HEK293T (cell line): ENCODE measurements at regions not wholly inside any gene's neighbourhood (a gene's known extent, or its start where the extent isn't known, plus 50 kb on each side); places are given as distances from the start of the nearest gene placed in this dataset.

Source experiments
- CTCF ChIA-PET: fragments of 350-600 bp; formaldehyde crosslinking; extraction: SDS; loops from one replicate; lab custom pipeline; 2021; ENCODE audit warnings: antibody characterized with exemption, inconsistent platforms; lab: Yijun Ruan, JAX
- POLR2A ChIA-PET: fragments of 350-600 bp; formaldehyde crosslinking; extraction: SDS; loops from one replicate; lab custom pipeline; 2020; ENCODE audit warnings: antibody characterized with exemption, inconsistent platforms; lab: Yijun Ruan, JAX
- DNase-seq: peaks from one replicate; pipeline ENCODE4 v3.0.0; 2012; ENCODE audit warnings: mixed read lengths; ENCODE audit errors: extremely low spot score
- ARNT ChIP-seq: fragments of 450-650 bp; IDR thresholded peaks from 2 replicates; pipeline ENCODE4 v1.6.1; 2017; ENCODE audit warnings: mild to moderate bottlenecking
- BHLHE40 ChIP-seq: fragments of 450-650 bp; IDR thresholded peaks from 2 replicates; pipeline ENCODE4 v1.6.1; 2016; ENCODE audit warnings: mild to moderate bottlenecking, moderate library complexity, borderline replicate concordance
- CTBP1 ChIP-seq: fragments of 450-650 bp; IDR thresholded peaks from 2 replicates; pipeline ENCODE4 v1.6.1; 2016; ENCODE audit warnings: borderline replicate concordance
- ELF4 ChIP-seq: fragments of 450-650 bp; IDR thresholded peaks from 2 replicates; pipeline ENCODE4 v1.6.1; 2017; ENCODE audit warnings: antibody characterized with exemption
- FOXA1 ChIP-seq: fragments of 450-650 bp; IDR thresholded peaks from 2 replicates; pipeline ENCODE4 v1.6.1; 2016; ENCODE audit warnings: mild to moderate bottlenecking
- FOXK2 ChIP-seq: fragments of 450-650 bp; IDR thresholded peaks from 2 replicates; pipeline ENCODE4 v1.6.1; 2016; ENCODE audit warnings: mild to moderate bottlenecking
- FOXM1 ChIP-seq: fragments of 450-650 bp; IDR thresholded peaks from 2 replicates; pipeline ENCODE4 v1.6.1; 2017; ENCODE audit warnings: mild to moderate bottlenecking, borderline replicate concordance
- HDGF ChIP-seq: fragments of 450-650 bp; IDR thresholded peaks from 2 replicates; pipeline ENCODE4 v1.6.1; 2017; ENCODE audit warnings: antibody characterized with exemption, borderline replicate concordance
- L3MBTL2 ChIP-seq: fragments of 450-650 bp; conservative IDR thresholded peaks from 2 replicates; pipeline ENCODE4 v1.6.1; 2016; ENCODE audit warnings: mild to moderate bottlenecking
- LEF1 ChIP-seq: fragments of 450-650 bp; IDR thresholded peaks from 2 replicates; pipeline ENCODE4 v1.6.1; 2017; ENCODE audit warnings: mild to moderate bottlenecking, borderline replicate concordance
- NFRKB ChIP-seq: fragments of 450-650 bp; IDR thresholded peaks from 2 replicates; pipeline ENCODE4 v1.6.1; 2016; ENCODE audit warnings: mild to moderate bottlenecking, moderate library complexity
- SP1 ChIP-seq: fragments of 450-650 bp; IDR thresholded peaks from 2 replicates; pipeline ENCODE4 v1.6.1; 2017
- SUZ12 ChIP-seq: fragments of 450-650 bp; IDR thresholded peaks from 2 replicates; pipeline ENCODE4 v1.6.1; 2016; ENCODE audit warnings: mild to moderate bottlenecking
- TARDBP ChIP-seq: fragments of 450-650 bp; IDR thresholded peaks from 2 replicates; pipeline ENCODE4 v1.6.1; 2016
- ZNF384 ChIP-seq: fragments of 450-650 bp; IDR thresholded peaks from 2 replicates; pipeline ENCODE4 v1.6.1; 2016
- TF ChIP-seq, protein P1 (sequence below): fragments of 450-650 bp; IDR thresholded peaks from 2 replicates; pipeline ENCODE4 v1.6.1; 2016

DNA sequence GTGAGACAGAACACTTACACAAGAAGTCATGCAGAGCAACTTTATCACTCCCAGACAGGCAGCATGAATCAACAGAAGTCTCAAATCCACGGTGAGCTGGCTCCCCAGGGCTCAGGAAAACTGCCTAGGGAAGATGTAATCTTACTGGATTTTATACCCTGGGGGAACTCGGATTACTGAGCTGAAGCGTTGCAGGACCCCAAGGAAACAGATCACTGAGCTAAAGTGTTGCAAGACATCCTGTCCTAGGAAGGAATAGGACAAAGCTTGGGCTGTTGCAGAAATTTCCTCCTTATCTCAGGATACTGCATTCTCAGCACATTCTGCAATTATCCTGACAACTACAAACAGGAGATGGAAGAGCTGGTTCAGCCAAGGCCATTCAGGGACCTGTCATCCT is 224.8 kb downstream of the TFAP2A start:
- CTCF ChIA-PET, result interaction anchor here (0.6 kb wide), 1 partner anchor 15 kb away, joined by 5 read pairs; no protein-coding TSS in a partner anchor
- DNase-seq, result no peak
- TF ChIP-seq ZNF384 (no peak), FOXA1 (no peak)

DNA sequence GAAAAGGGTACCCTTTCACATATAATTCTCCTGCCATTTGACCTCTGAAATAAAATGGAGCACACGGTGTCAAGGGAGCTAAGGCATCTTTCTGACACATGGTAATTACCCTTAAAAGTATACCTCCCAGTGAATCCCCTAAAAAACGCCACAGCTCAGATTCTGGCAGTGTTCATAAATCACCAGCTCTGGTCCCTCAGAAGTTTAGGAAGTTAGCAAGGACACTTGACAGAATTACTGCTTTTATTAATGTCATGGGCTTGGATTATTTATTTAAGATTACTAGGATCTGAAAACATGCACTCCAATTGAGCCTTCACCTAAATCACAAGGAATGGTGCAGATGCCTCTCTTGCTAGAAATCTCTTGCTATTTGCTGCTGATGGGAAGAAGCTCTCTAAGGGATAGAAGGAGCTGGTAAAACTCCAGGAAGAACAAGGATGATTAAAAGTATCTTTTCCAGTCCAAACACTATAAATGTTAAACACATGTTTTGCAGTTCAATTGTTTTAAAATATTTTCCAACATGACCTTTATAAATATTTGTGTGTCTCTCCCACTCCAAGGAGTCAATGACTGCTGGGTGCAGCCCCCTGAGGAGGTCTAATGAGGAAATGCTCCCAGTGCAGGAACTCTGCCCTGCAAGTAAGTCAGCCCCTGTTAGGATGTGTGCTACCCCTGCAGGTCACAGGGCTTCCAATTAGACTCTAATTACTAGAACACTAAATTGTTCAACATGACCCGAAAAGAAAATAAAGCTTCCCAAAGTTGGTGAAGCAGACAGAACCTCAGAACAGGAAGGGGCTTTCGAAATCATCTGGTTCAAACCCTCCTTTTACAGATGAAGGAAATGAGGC is 230.3 kb downstream of the TFAP2A start:
- ChIA-PET CTCF (interaction anchor here (0.6 kb wide), 1 partner anchor 1701 kb away, joined by 3 read pairs; no protein-coding TSS in a partner anchor), POLR2A (interaction anchor here (1.0 kb wide), 1 partner anchor 16 kb away, joined by 4 read pairs; no protein-coding TSS in a partner anchor)
- TF ChIP-seq NFRKB (no peak), CTBP1 (peak; percentile 65), SUZ12 (no peak), FOXK2 (no peak), FOXA1 (0 out of 2 replicates have a peak, but pooled peaks have one; percentile 5), SP1 (no peak), ZNF384 (no peak), L3MBTL2 (no peak), FOXM1 (no peak), BHLHE40 (no peak), ARNT (no peak), TARDBP (no peak), LEF1 (peak; percentile 90; the same call in 1 of the 2 replicates), ELF4 (no peak)
- TF ChIP-seq, protein P1, sequence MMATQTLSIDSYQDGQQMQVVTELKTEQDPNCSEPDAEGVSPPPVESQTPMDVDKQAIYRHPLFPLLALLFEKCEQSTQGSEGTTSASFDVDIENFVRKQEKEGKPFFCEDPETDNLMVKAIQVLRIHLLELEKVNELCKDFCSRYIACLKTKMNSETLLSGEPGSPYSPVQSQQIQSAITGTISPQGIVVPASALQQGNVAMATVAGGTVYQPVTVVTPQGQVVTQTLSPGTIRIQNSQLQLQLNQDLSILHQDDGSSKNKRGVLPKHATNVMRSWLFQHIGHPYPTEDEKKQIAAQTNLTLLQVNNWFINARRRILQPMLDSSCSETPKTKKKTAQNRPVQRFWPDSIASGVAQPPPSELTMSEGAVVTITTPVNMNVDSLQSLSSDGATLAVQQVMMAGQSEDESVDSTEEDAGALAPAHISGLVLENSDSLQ, result peak; percentile 94
- no peak for DNase-seq

More for the DNA sequence above, 224.8 kb downstream of the TFAP2A start:
- POLR2A ChIA-PET, result no interaction called here

DNA sequence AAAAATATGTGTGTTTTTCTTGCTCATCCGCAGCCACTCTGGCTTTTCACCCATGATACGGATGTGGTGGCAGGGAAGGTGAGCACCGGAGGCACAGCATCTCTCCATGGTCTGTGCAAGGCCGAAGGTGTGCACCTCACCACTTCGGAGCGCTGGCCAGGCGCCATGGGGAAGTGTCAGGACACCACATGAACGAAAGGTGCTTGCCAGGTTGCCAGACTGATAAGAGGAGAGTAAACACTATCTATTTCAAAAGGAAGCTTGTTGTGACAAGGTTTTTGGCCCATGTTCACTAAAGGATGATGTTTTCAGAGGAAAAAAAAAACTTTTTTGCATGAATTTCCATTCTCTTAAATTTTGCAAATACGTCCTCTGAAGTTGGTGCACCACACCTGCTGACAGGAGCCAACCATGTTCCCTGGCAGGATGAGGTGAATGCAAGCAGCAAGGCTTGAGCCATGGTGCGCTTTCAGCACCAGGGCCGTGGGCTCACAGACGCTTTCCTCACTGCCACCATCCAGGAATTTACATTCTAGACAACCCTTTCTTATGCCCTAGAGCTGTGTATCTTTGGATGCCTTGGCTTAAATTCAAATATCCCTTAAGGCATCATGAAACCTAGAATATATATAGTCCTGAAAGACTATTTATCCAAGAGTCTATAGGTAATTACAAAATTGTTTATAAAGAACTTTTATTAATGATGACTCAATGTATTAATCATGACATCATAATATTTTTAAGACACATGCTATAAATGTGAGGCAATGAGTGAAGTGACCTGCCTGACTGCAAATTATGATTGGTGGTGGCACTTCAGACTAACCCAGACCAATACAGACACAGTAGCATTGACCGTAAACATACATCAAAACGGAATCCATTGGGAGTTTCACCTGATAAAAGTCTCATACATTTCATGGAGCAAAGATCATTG is 234.5 kb downstream of the TFAP2A start:
- ChIA-PET CTCF (no interaction called here), POLR2A (no interaction called here)
- TF ChIP-seq ARNT (no peak), BHLHE40 (no peak), ELF4 (no peak), SUZ12 (no peak)
- no peak for DNase-seq

DNA sequence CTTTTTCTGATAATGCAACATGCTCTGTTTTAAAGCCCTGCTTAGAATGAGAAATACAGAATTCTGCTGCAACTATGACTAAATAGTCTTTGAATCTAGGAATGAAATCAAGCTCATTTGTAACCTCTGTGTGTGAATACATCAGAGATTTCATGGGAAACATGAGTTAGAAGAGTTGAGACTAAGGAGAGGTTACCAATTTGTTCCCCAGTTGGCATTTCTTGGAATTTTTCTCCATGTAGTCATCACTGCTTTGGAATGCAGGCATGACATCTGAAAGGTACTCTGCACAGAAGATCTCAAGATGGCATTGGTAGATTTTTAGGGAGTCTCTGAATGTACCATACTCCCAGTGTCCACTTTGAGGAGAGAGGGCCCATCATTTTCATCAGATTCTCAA is 237.2 kb downstream of the TFAP2A start:
- no peak for TF ChIP-seq CTBP1
- no peak for TF ChIP-seq ELF4
- TF ChIP-seq HDGF, result no peak
- TF ChIP-seq BHLHE40, result no peak
- no peak for TF ChIP-seq ZNF384
- TF ChIP-seq, protein P1, result no peak
- no peak for TF ChIP-seq LEF1
- TF ChIP-seq ARNT, result no peak
- TF ChIP-seq TARDBP, result no peak
- no peak for TF ChIP-seq L3MBTL2
- TF ChIP-seq FOXM1, result no peak
- TF ChIP-seq FOXA1, result no peak
- no peak for TF ChIP-seq SUZ12
- no peak for TF ChIP-seq SP1
- no peak for TF ChIP-seq FOXK2
- TF ChIP-seq NFRKB, result no peak
- CTCF ChIA-PET, result no interaction called here
- no peak for DNase-seq
- POLR2A ChIA-PET, result no interaction called here

DNA sequence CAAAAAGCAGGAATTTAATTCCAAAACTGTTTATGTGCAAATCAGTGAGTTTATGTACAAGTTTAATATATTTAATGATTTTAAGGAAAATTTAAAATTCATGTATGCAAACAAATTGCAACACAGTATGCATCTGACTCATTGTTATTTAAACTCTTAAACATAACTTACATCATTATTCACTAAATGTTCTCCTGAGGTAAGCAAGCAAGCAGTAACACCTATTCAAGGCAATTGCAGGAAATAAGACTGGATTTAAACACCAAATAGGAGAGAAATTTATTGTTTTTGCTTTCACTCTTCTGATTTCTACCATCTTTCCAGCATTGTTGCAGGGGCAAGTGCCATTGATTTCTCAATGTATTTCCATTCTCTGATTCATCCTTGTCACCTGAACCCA is 239.5 kb downstream of the TFAP2A start:
- ChIA-PET CTCF (interaction anchor here (0.7 kb wide), 1 partner anchor 15 kb away, joined by 5 read pairs; no protein-coding TSS in a partner anchor), POLR2A (no interaction called here)
- DNase-seq, result no peak
- TF ChIP-seq FOXM1 (no peak), HDGF (no peak), SP1 (no peak), NFRKB (no peak), TARDBP (no peak), ELF4 (no peak), L3MBTL2 (no peak), FOXA1 (no peak), CTBP1 (no peak), SUZ12 (no peak), LEF1 (no peak), FOXK2 (no peak), ZNF384 (no peak), ARNT (no peak)
- TF ChIP-seq, protein P1, result no peak

DNA sequence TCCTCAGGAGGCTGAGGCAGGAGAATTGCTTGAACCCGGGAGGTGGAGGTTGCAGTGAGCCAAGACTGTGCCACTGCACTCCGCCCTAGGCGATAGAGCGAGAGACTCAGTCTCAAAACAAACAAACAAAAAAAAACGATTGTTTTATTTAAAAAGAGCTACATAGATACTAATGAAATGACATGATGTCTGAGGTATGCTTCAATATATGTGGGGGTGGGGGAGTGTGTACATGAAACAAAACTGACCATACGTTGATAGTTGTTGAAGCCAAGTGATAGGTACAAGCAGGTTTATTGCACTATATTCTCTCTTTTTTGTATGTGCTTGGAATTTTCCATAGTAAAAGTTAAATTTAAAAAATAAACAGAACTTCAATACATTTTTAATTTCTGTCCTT is 240.1 kb downstream of the TFAP2A start:
- TF ChIP-seq LEF1, result no peak
- no peak for TF ChIP-seq FOXA1
- no peak for TF ChIP-seq TARDBP
- no peak for TF ChIP-seq ARNT
- no peak for TF ChIP-seq L3MBTL2
- no peak for TF ChIP-seq FOXM1
- POLR2A ChIA-PET, result no interaction called here
- no peak for DNase-seq
- CTCF ChIA-PET, result no interaction called here
